BE2C (cell line): ENCODE measurements at regions not wholly inside any gene's neighbourhood (a gene's known extent, or its start where the extent isn't known, plus 50 kb on each side); places are given as distances from the start of the nearest gene placed in this dataset.

Source experiments
- DNase-seq: peaks from one replicate; pipeline ENCODE4 v3.0.0-alpha.2; 2020
- H3K27me3 ChIP-seq: fragments of 250-450 bp; sonication (Bioruptor Pico); 2 replicates; pipeline ENCODE4 v1.5.1; 2020; ENCODE audit warnings: mild to moderate bottlenecking
- H3K36me3 ChIP-seq: fragments of 250-450 bp; sonication (Bioruptor Pico); 2 replicates; pipeline ENCODE4 v1.5.1; 2020; ENCODE audit warnings: mild to moderate bottlenecking
- H3K4me1 ChIP-seq: fragments of 250-450 bp; sonication (Bioruptor Pico); 2 replicates; pipeline ENCODE4 v1.5.1; 2020
- H3K4me3 ChIP-seq: 2 replicates; pipeline ENCODE4 v1.5.1; 2011; ENCODE audit warnings: low read depth, low read length
- H3K9me3 ChIP-seq: fragments of 250-450 bp; sonication (Bioruptor Pico); 2 replicates; pipeline ENCODE4 v1.5.1; 2020
- CTCF ChIP-seq: IDR thresholded peaks from 2 replicates; pipeline ENCODE4 v1.5.1; 2012; ENCODE audit warnings: mild to moderate bottlenecking, low read depth, low read length

GRCh38 chr18:1751249-1751648 is 820.1 kb downstream of the METTL4 start:
- H3K27me3 ChIP-seq = no peaks in the 10 kb centered on the region
- no peak for DNase-seq
- H3K4me1 ChIP-seq = no peaks in the 10 kb centered on the region
- H3K36me3 ChIP-seq = no peaks in the 10 kb centered on the region
- H3K4me3 ChIP-seq = no peak overlapping the region
- H3K9me3 ChIP-seq = no peaks in the 10 kb centered on the region
- no peak for TF ChIP-seq CTCF

- Histone ChIP-seq H3K4me3 (no peak overlapping the region), H3K27me3 (no peaks in the 10 kb centered on the region), H3K36me3 (no peaks in the 10 kb centered on the region), H3K9me3 (no peaks in the 10 kb centered on the region), H3K4me1 (no peaks in the 10 kb centered on the region)
- DNase-seq = no peak
- no peak for TF ChIP-seq CTCF
Measured at GRCh38 chr18:1760901-1761300, 810.4 kb downstream of the METTL4 start.

GRCh38 chr18:1774261-1774660 is 797.0 kb downstream of the METTL4 start:
- Histone ChIP-seq H3K4me3 (no peak overlapping the region), H3K9me3 (no peaks in the 10 kb centered on the region), H3K36me3 (no peaks in the 10 kb centered on the region), H3K27me3 (no peaks in the 10 kb centered on the region), H3K4me1 (no peaks in the 10 kb centered on the region)
- DNase-seq = no peak
- no peak for TF ChIP-seq CTCF

- no peaks in the 10 kb centered on the region for H3K9me3 ChIP-seq
- H3K36me3 ChIP-seq = no peaks in the 10 kb centered on the region
- no peak overlapping the region for H3K4me3 ChIP-seq
- no peak for DNase-seq
- H3K27me3 ChIP-seq = no peaks in the 10 kb centered on the region
- no peaks in the 10 kb centered on the region for H3K4me1 ChIP-seq
- no peak for TF ChIP-seq CTCF
Measured at GRCh38 chr18:1777843-1778242, 793.5 kb downstream of the METTL4 start.

GRCh38 chr18:1778496-1779178 is 792.7 kb downstream of the METTL4 start:
- H3K9me3 ChIP-seq = no peaks in the 10 kb centered on the region
- H3K36me3 ChIP-seq = no peaks in the 10 kb centered on the region
- H3K4me3 ChIP-seq = no peak overlapping the region
- H3K4me1 ChIP-seq = no peaks in the 10 kb centered on the region
- DNase-seq = no peak
- H3K27me3 ChIP-seq = no peaks in the 10 kb centered on the region
- TF ChIP-seq CTCF = no peak

GRCh38 chr18:1779587-1779986 is 791.7 kb downstream of the METTL4 start:
- Histone ChIP-seq H3K9me3 (no peaks in the 10 kb centered on the region), H3K36me3 (no peaks in the 10 kb centered on the region), H3K27me3 (no peaks in the 10 kb centered on the region), H3K4me3 (no peak overlapping the region), H3K4me1 (no peaks in the 10 kb centered on the region)
- no peak for TF ChIP-seq CTCF
- DNase-seq = no peak
